SK-N-SH (cell line): ENCODE measurements at regions not wholly inside any gene's neighbourhood (a gene's known extent, or its start where the extent isn't known, plus 50 kb on each side); places are given as distances from the start of the nearest gene placed in this dataset.

Source experiments
- CTCF ChIP-seq: fragments of 200-600 bp; sonication (generic); IDR thresholded peaks from 2 replicates; pipeline ENCODE4 v1.6.1; 2017; ENCODE audit warnings: antibody characterized with exemption, mild to moderate bottlenecking, moderate library complexity
- EP300 ChIP-seq, 2 experiments: IDR thresholded peaks; 2 replicates each; pipeline versions ENCODE4 v1.4.0 to v1.6.1; 2012; ENCODE audit warnings: borderline replicate concordance in 1 of 2, low read depth in 1 of 2, low read length in 1 of 2
- EZH2phosphoT487 ChIP-seq: fragments of 200-600 bp; sonication (generic); IDR thresholded peaks from 2 replicates; pipeline ENCODE4 v1.6.1; 2017; ENCODE audit warnings: low read depth, mixed run types, mild to moderate bottlenecking, antibody characterized with exemption, moderate library complexity, borderline replicate concordance
- GABPA ChIP-seq: IDR thresholded peaks from 2 replicates; pipeline ENCODE4 v1.4.0; 2012; ENCODE audit warnings: low read depth, mild to moderate bottlenecking
- MXI1 ChIP-seq: IDR thresholded peaks from 2 replicates; pipeline ENCODE4 v1.6.1; 2012; ENCODE audit warnings: mild to moderate bottlenecking, low read depth, low read length, improper control_type of control experiment
- NFIC ChIP-seq: IDR thresholded peaks from 2 replicates; pipeline ENCODE4 v1.4.0; 2012; ENCODE audit warnings: borderline replicate concordance
- NRF1 ChIP-seq: IDR thresholded peaks from 2 replicates; pipeline ENCODE4 v1.6.1; 2012; ENCODE audit warnings: low read depth, mild to moderate bottlenecking, low read length
- POLR2AphosphoS5 ChIP-seq: IDR thresholded peaks from 2 replicates; pipeline ENCODE4 v1.6.1; 2012; ENCODE audit warnings: low read depth, low read length
- RAD21 ChIP-seq: IDR thresholded peaks from 2 replicates; pipeline ENCODE4 v1.6.1; 2012; ENCODE audit warnings: mild to moderate bottlenecking, low read length
- REST ChIP-seq: IDR thresholded peaks from 2 replicates; pipeline ENCODE4 v1.6.1; 2012; ENCODE audit warnings: mild to moderate bottlenecking, low read depth, low read length, moderate library complexity
- SMC3 ChIP-seq: IDR thresholded peaks from 2 replicates; pipeline ENCODE4 v1.6.1; 2012; ENCODE audit warnings: low read depth, low read length, improper control_type of control experiment
- TAF1 ChIP-seq: IDR thresholded peaks from 2 replicates; pipeline ENCODE4 v1.6.1; 2012; ENCODE audit warnings: low read depth, mild to moderate bottlenecking, low read length, moderate library complexity, borderline replicate concordance
- TF ChIP-seq, protein P1 (sequence below): IDR thresholded peaks from 2 replicates; pipeline ENCODE4 v1.4.0; 2012; ENCODE audit warnings: low read depth

DNA sequence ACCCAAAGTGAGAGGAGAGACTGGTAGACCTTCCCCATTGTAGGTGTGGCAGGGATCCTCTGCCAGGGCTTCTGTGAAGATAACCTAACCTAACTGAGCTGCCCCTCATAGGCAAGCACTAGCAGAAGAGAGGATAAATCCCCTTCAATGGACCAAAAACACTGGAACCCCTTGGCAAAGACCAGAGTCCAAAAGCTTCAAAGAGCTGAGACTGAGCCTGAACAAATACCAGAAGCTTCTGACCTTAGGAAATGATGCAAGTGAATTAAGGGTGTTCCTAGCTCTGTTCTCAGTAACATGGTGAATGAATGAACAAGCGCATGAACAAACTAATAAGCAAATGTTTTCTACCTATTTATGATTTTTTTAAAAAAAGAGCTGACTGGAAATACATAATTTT is 123.2 kb downstream of the RRAGC start:
- TF ChIP-seq TAF1 (no peak), CTCF (no peak), NFIC (no peak), REST (no peak), SMC3 (no peak), MXI1 (no peak), EZH2phosphoT487 (no peak), GABPA (no peak), EP300 (IDR thresholded peaks at IDR 0.05; ENCODE audit: borderline replicate concordance in 1 of 2, low read depth in 1 of 2, low read length in 1 of 2) (no peak), POLR2AphosphoS5 (no peak), NRF1 (no peak), RAD21 (no peak)
- TF ChIP-seq, protein P1, sequence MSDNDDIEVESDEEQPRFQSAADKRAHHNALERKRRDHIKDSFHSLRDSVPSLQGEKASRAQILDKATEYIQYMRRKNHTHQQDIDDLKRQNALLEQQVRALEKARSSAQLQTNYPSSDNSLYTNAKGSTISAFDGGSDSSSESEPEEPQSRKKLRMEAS = no peak
